ENCODE measurements at regions not wholly inside any gene's neighbourhood (a gene's known extent, or its start where the extent isn't known, plus 50 kb on each side); places are given as distances from the start of the nearest gene placed in this dataset.

- TF ChIP-seq POLR2A (IDR thresholded peaks at IDR 0.05) (no peak), CTCF (IDR thresholded peaks at IDR 0.05) (no peak), EP300 (IDR thresholded peaks at IDR 0.05) (no peak)
Measured at GRCh38 chr14:34379816-34380470, 82.1 kb downstream of the SPTSSA start.
